Dermis microvascular lymphatic vessel endothelial cell (primary cell): ENCODE measurements at regions not wholly inside any gene's neighbourhood (a gene's known extent, or its start where the extent isn't known, plus 50 kb on each side); places are given as distances from the start of the nearest gene placed in this dataset.
A peak's percentile ranks its signal among the peaks of the same experiment; 100 is the strongest.

Experiments
- DNase-seq, 2 donors: peaks; one replicate each; pipeline versions ENCODE4 v3.0.0 to v3.0.0-alpha.2; 2010; ENCODE audit warnings: low read depth in 2 of 2

- DNase-seq, result no peak
These were observed 92.2 kb downstream of the PLCE1 start for GRCh38 chr10:94085766-94086437.

- no peak for DNase-seq
These were observed 95.2 kb downstream of the PLCE1 start for GRCh38 chr10:94088926-94089381.

- DNase-seq, result no peak
These were observed 97.9 kb downstream of the PLCE1 start for GRCh38 chr10:94091649-94092048.

- DNase-seq, result peak; percentile 4 to 27
These were observed 99.1 kb downstream of the PLCE1 start for GRCh38 chr10:94092848-94093247.

GRCh38 chr10:94093286-94093905, 99.7 kb downstream of the PLCE1 start:
- DNase-seq, result no peak

GRCh38 chr10:94094540-94094939, 100.8 kb downstream of the PLCE1 start:
- DNase-seq, result no peak

- no peak for DNase-seq
These were observed 103.9 kb downstream of the PLCE1 start for GRCh38 chr10:94097656-94098055.

GRCh38 chr10:94098896-94099295, 105.2 kb downstream of the PLCE1 start:
- no peak for DNase-seq

GRCh38 chr10:94101894-94102293, 108.2 kb downstream of the PLCE1 start:
- no peak for DNase-seq

GRCh38 chr10:94102436-94102835, 108.7 kb downstream of the PLCE1 start:
- peak; percentile 8 to 60 for DNase-seq

- DNase-seq, result no peak
These were observed 109.5 kb downstream of the PLCE1 start for GRCh38 chr10:94103192-94103591.

- DNase-seq, result peak in 1 of 2 donors; percentile 16
These were observed 110.1 kb downstream of the PLCE1 start for GRCh38 chr10:94103801-94104221.

GRCh38 chr10:94104316-94105000, 110.7 kb downstream of the PLCE1 start:
- DNase-seq, result peak; percentile 31 to 47

- no peak for DNase-seq
These were observed 111.5 kb downstream of the PLCE1 start for GRCh38 chr10:94105226-94105625.

- no peak for DNase-seq
These were observed 113.5 kb downstream of the PLCE1 start for GRCh38 chr10:94107191-94107590.

GRCh38 chr10:94108200-94108599, 114.5 kb downstream of the PLCE1 start:
- no peak for DNase-seq

- no peak for DNase-seq
These were observed 117.6 kb downstream of the PLCE1 start for GRCh38 chr10:94111367-94111766.

- DNase-seq, result no peak
These were observed 118.6 kb downstream of the PLCE1 start for GRCh38 chr10:94112321-94112720.

GRCh38 chr10:94115725-94116124, 122.0 kb downstream of the PLCE1 start:
- no peak for DNase-seq

- no peak for DNase-seq
These were observed 123.1 kb downstream of the PLCE1 start for GRCh38 chr10:94116848-94117247.

- no peak for DNase-seq
These were observed 128.5 kb downstream of the PLCE1 start for GRCh38 chr10:94122211-94122610.

GRCh38 chr10:94123258-94123995, 129.7 kb downstream of the PLCE1 start:
- DNase-seq, result no peak
